Astrocyte (in vitro differentiated cells and primary cell): ENCODE measurements at regions not wholly inside any gene's neighbourhood (a gene's known extent, or its start where the extent isn't known, plus 50 kb on each side); places are given as distances from the start of the nearest gene placed in this dataset.

Experiments
- DNase-seq: peaks from one replicate; pipeline ENCODE4 v3.0.0-alpha.2; 2010; ENCODE audit warnings: low read depth
- FAIRE-seq: peaks from 2 replicates; lab custom pipeline; 2011; peaks lifted over from hg19 to GRCh38; lab: Jason Lieb, UNC
- H2AFZ ChIP-seq: 2 replicates; pipeline ENCODE4 v1.6.0; 2012; ENCODE audit warnings: low read depth, low read length, inconsistent platforms
- H3K27ac ChIP-seq: 2 replicates; pipeline ENCODE4 v1.5.1; 2011; ENCODE audit warnings: low read depth, low read length, inconsistent platforms
- H3K27me3 ChIP-seq: 2 replicates; pipeline ENCODE4 v1.6.0; 2011; ENCODE audit warnings: low read length, inconsistent platforms; ENCODE audit not compliant: insufficient read depth
- H3K36me3 ChIP-seq: 2 replicates; pipeline ENCODE4 v1.5.1; 2011; ENCODE audit warnings: low read length, inconsistent platforms; ENCODE audit not compliant: insufficient read depth
- H3K4me1 ChIP-seq: 2 replicates; pipeline ENCODE4 v1.5.1; 2011; ENCODE audit warnings: low read length, inconsistent platforms; ENCODE audit not compliant: insufficient read depth
- H3K4me2 ChIP-seq: 2 replicates; pipeline ENCODE4 v1.6.0; 2012; ENCODE audit warnings: low read length, inconsistent platforms
- H3K4me3 ChIP-seq: 2 replicates; pipeline ENCODE4 v1.5.1; 2011; ENCODE audit warnings: low read depth, mild to moderate bottlenecking, low read length, inconsistent platforms; ENCODE audit not compliant: insufficient read depth
- H3K79me2 ChIP-seq: 2 replicates; pipeline ENCODE4 v1.6.0; 2012; ENCODE audit warnings: mild to moderate bottlenecking, low read length, inconsistent platforms; ENCODE audit not compliant: insufficient read depth
- H3K9ac ChIP-seq: 2 replicates; pipeline ENCODE4 v1.6.0; 2012; ENCODE audit warnings: mild to moderate bottlenecking, low read length, inconsistent platforms
- H3K9me3 ChIP-seq: 2 replicates; pipeline ENCODE4 v1.5.1; 2012; ENCODE audit warnings: low read depth, mild to moderate bottlenecking, low read length, inconsistent platforms; ENCODE audit not compliant: insufficient read depth
- H4K20me1 ChIP-seq: 2 replicates; pipeline ENCODE4 v1.6.0; 2012; ENCODE audit warnings: low read length, inconsistent platforms; ENCODE audit not compliant: insufficient read depth
- H3K27ac Mint-ChIP-seq: one replicate; pipeline ENCODE4 v1.8.0; 2021; ENCODE audit warnings: mild to moderate bottlenecking, mixed read lengths; ENCODE audit not compliant: unreplicated experiment
- H3K27me3 Mint-ChIP-seq: one replicate; pipeline ENCODE4 v1.8.0; 2021; ENCODE audit warnings: low read depth, mixed read lengths; ENCODE audit not compliant: unreplicated experiment
- H3K36me3 Mint-ChIP-seq: one replicate; pipeline ENCODE4 v1.8.0; 2021; ENCODE audit warnings: low read depth, mixed read lengths; ENCODE audit not compliant: unreplicated experiment
- H3K4me1 Mint-ChIP-seq: one replicate; pipeline ENCODE4 v1.8.0; 2021; ENCODE audit warnings: low read depth, mixed read lengths; ENCODE audit not compliant: unreplicated experiment
- H3K4me3 Mint-ChIP-seq: one replicate; pipeline ENCODE4 v1.8.0; 2021; ENCODE audit warnings: mild to moderate bottlenecking, moderate library complexity, mixed read lengths; ENCODE audit not compliant: unreplicated experiment
- H3K9me3 Mint-ChIP-seq: one replicate; pipeline ENCODE4 v1.8.0; 2021; ENCODE audit warnings: mild to moderate bottlenecking, mixed read lengths; ENCODE audit not compliant: unreplicated experiment
- EZH2 ChIP-seq: IDR thresholded peaks from 2 replicates; pipeline ENCODE4 v1.6.1; 2012; ENCODE audit warnings: mild to moderate bottlenecking, low read length, inconsistent platforms; ENCODE audit not compliant: insufficient read depth
- TF ChIP-seq, protein P1 (sequence below): IDR thresholded peaks from 2 replicates; pipeline ENCODE4 v1.5.1; 2011; ENCODE audit warnings: low read depth, mild to moderate bottlenecking, inconsistent platforms, low read length, moderate library complexity; ENCODE audit not compliant: insufficient read depth

DNA sequence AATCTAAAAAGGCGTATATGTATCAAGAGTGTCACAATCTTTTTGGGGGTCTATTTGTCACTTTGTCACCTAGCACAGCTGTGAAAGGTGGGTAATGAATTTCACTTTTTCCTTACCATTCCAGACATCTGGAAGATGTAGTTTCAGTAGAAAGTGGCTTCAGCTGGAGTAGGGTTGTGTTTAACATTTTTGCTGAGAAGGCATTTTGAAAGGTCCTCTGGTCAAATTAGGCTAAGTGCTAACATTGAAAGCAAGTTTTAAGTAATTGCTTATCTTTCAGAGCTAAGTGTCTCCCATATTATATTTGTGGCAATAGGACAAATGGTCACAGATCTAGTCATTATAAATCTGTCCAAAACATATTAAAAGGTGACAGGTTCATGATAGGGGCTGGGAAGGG, 542.1 kb upstream of the SPHKAP start:
- Mint-ChIP-seq H3K4me3 (no peak overlapping the region), H3K4me1 (peaks cover 4% of the 10 kb centered on the region), H3K27me3 (no peaks in the 10 kb centered on the region), H3K36me3 (no peaks in the 10 kb centered on the region), H3K27ac (no peak overlapping the region), H3K9me3 (no peaks in the 10 kb centered on the region)
- H3K4me2 ChIP-seq, result no peak overlapping the region
- no peaks in the 10 kb centered on the region for H3K27me3 ChIP-seq
- TF ChIP-seq EZH2, result no peak
- TF ChIP-seq, protein P1, sequence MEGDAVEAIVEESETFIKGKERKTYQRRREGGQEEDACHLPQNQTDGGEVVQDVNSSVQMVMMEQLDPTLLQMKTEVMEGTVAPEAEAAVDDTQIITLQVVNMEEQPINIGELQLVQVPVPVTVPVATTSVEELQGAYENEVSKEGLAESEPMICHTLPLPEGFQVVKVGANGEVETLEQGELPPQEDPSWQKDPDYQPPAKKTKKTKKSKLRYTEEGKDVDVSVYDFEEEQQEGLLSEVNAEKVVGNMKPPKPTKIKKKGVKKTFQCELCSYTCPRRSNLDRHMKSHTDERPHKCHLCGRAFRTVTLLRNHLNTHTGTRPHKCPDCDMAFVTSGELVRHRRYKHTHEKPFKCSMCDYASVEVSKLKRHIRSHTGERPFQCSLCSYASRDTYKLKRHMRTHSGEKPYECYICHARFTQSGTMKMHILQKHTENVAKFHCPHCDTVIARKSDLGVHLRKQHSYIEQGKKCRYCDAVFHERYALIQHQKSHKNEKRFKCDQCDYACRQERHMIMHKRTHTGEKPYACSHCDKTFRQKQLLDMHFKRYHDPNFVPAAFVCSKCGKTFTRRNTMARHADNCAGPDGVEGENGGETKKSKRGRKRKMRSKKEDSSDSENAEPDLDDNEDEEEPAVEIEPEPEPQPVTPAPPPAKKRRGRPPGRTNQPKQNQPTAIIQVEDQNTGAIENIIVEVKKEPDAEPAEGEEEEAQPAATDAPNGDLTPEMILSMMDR, result no peak
- H2AFZ ChIP-seq, result no peak overlapping the region
- H3K4me1 ChIP-seq, result no peaks in the 10 kb centered on the region
- no peaks in the 10 kb centered on the region for H3K36me3 ChIP-seq
- no peak overlapping the region for H3K9ac ChIP-seq
- no peak for FAIRE-seq
- H3K4me3 ChIP-seq, result no peak overlapping the region
- H3K79me2 ChIP-seq, result no peaks in the 10 kb centered on the region
- H4K20me1 ChIP-seq, result no peaks in the 10 kb centered on the region
- no peak for DNase-seq
- H3K9me3 ChIP-seq, result no peaks in the 10 kb centered on the region
- no peak overlapping the region for H3K27ac ChIP-seq

DNA sequence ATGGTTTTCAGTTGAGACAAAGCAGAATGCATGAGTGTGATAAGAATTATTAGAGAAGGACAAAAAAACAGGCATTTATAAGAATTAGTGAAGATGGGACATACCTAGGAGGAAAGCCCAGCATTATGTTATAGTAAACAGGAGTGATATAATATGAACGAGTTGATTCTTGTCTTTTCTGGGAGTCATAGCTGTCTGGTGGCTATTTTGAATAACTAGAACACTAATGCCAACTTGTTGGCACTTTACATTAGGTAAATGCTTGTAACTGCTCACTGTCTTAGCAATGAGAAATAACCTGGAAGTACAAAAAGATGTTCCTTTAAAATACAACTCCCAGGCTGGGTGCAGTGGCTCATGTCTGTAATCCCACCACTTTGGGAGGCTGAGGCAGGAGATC, 540.8 kb upstream of the SPHKAP start:
- H2AFZ ChIP-seq, result no peak overlapping the region
- H3K9me3 ChIP-seq, result no peaks in the 10 kb centered on the region
- H3K79me2 ChIP-seq, result no peaks in the 10 kb centered on the region
- no peak overlapping the region for H3K4me3 Mint-ChIP-seq
- TF ChIP-seq, protein P1, result no peak
- TF ChIP-seq EZH2, result no peak
- no peaks in the 10 kb centered on the region for H3K27me3 ChIP-seq
- H3K27me3 Mint-ChIP-seq, result no peaks in the 10 kb centered on the region
- H3K9ac ChIP-seq, result no peak overlapping the region
- peaks cover 2% of the 10 kb centered on the region for H3K4me1 Mint-ChIP-seq
- no peaks in the 10 kb centered on the region for H4K20me1 ChIP-seq
- no peaks in the 10 kb centered on the region for H3K9me3 Mint-ChIP-seq
- no peak overlapping the region for H3K27ac Mint-ChIP-seq
- H3K4me1 ChIP-seq, result no peaks in the 10 kb centered on the region
- DNase-seq (no peak), FAIRE-seq (no peak)
- no peak overlapping the region for H3K4me3 ChIP-seq
- no peaks in the 10 kb centered on the region for H3K36me3 Mint-ChIP-seq
- no peaks in the 10 kb centered on the region for H3K36me3 ChIP-seq
- no peak overlapping the region for H3K27ac ChIP-seq
- H3K4me2 ChIP-seq, result no peak overlapping the region

DNA sequence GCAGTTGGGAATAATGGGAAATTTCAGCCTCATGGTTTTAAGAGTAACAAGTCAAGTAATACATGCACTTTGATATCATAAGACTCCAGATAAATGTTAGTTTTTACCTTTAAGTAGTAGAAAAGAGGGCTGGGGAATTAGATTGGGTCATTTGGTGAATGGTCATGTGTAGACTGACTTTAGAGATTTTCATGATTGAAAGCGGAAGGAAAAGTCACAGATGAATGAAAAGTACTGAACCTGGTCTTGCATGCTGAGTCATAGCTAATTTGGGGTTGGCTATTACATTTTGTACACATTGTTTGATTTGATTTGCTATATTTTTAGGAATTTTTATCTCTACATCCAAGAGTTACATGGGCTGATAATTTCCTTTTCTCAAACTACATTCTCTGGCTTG, 539.4 kb upstream of the SPHKAP start:
- no peak overlapping the region for H3K27ac Mint-ChIP-seq

More for the DNA sequence above, 539.4 kb upstream of the SPHKAP start:
- Histone ChIP-seq H3K27ac (no peak overlapping the region), H3K4me3 (no peak overlapping the region), H3K4me2 (no peak overlapping the region), H3K79me2 (no peaks in the 10 kb centered on the region), H4K20me1 (no peaks in the 10 kb centered on the region), H3K4me1 (no peaks in the 10 kb centered on the region), H3K27me3 (no peaks in the 10 kb centered on the region), H2AFZ (no peak overlapping the region), H3K9ac (no peak overlapping the region), H3K9me3 (no peaks in the 10 kb centered on the region), H3K36me3 (no peaks in the 10 kb centered on the region)
- H3K4me1 Mint-ChIP-seq, result no peaks in the 10 kb centered on the region
- H3K27me3 Mint-ChIP-seq, result no peaks in the 10 kb centered on the region
- FAIRE-seq (no peak), DNase-seq (no peak)
- no peaks in the 10 kb centered on the region for H3K9me3 Mint-ChIP-seq
- no peak overlapping the region for H3K4me3 Mint-ChIP-seq
- no peaks in the 10 kb centered on the region for H3K36me3 Mint-ChIP-seq
- TF ChIP-seq EZH2, result no peak
- TF ChIP-seq, protein P1, result no peak
